MM.1S (cell line): ENCODE measurements at regions not wholly inside any gene's neighbourhood (a gene's known extent, or its start where the extent isn't known, plus 50 kb on each side); places are given as distances from the start of the nearest gene placed in this dataset.
"Not testable (repeated sequence)": the region's sequence is repeated elsewhere in the genome, so short reads cannot be mapped to it uniquely, and the experiment has no call there.

Source experiments
- EZH2 ChIP-seq: fragments of 300-600 bp; sonication (generic); optimal IDR thresholded peaks from 2 replicates; pipeline ENCODE3; 2017; ENCODE audit warnings: low read depth, mild to moderate bottlenecking, antibody characterized with exemption, low read length, mixed read lengths
- EZH2phosphoT487 ChIP-seq: fragments of 300-600 bp; sonication (generic); IDR thresholded peaks from 2 replicates; pipeline ENCODE4 v1.6.1; 2018; ENCODE audit warnings: antibody characterized with exemption, low read length
- TF ChIP-seq, protein P1 (sequence below): fragments of 300-600 bp; sonication (generic); IDR thresholded peaks from 2 replicates; pipeline ENCODE4 v1.5.1; 2016; ENCODE audit warnings: antibody characterized with exemption, low read length, mixed read lengths

DNA sequence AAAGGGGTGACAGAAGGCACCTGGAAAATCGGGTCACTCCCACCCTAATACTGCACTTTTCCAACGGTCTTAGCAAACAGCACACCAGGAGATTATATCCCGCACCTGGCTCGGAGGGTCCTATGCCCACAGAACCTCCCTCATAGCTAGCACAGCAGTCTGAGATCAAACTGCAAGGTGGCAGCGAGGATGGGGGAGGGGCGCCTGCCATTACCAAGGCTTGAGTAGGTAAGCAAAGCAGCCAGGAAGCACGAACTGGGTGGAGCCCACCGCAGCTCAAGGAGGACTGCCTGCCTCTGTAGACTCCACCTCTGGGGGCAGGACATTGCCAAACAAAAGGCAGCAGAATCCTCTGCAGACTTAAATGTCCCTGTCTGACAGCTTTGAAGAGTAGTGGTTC lies 101.8 kb downstream of the TBX20 start:
- TF ChIP-seq, protein P1, sequence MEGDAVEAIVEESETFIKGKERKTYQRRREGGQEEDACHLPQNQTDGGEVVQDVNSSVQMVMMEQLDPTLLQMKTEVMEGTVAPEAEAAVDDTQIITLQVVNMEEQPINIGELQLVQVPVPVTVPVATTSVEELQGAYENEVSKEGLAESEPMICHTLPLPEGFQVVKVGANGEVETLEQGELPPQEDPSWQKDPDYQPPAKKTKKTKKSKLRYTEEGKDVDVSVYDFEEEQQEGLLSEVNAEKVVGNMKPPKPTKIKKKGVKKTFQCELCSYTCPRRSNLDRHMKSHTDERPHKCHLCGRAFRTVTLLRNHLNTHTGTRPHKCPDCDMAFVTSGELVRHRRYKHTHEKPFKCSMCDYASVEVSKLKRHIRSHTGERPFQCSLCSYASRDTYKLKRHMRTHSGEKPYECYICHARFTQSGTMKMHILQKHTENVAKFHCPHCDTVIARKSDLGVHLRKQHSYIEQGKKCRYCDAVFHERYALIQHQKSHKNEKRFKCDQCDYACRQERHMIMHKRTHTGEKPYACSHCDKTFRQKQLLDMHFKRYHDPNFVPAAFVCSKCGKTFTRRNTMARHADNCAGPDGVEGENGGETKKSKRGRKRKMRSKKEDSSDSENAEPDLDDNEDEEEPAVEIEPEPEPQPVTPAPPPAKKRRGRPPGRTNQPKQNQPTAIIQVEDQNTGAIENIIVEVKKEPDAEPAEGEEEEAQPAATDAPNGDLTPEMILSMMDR = not testable (repeated sequence)
- TF ChIP-seq EZH2, EZH2phosphoT487: not testable (repeated sequence)
